Transverse colon (tissue), 4 donors: ENCODE measurements at regions not wholly inside any gene's neighbourhood (a gene's known extent, or its start where the extent isn't known, plus 50 kb on each side); places are given as distances from the start of the nearest gene placed in this dataset.

ENCODE experiments used
- DNase-seq: peaks from one replicate; pipeline ENCODE4 v3.0.0-alpha.2; 2019
- H3K27ac ChIP-seq, 4 donors: fragments of 200-600 bp; sonication (generic); 2 replicates each; pipeline ENCODE4 v1.5.1; 2016 to 2018; ENCODE audit warnings: inconsistent platforms in 4 of 4
- H3K27me3 ChIP-seq: fragments of 200-600 bp; sonication (generic); 2 replicates; pipeline ENCODE4 v1.5.1; 2017; ENCODE audit warnings: inconsistent platforms
- H3K36me3 ChIP-seq, 4 donors: fragments of 200-600 bp; sonication (generic); 2 replicates each; pipeline ENCODE4 v1.5.1; 2017 to 2019; ENCODE audit warnings: inconsistent platforms in 4 of 4
- H3K4me1 ChIP-seq, 4 donors: fragments of 200-600 bp; sonication (generic); 2 replicates each; pipeline ENCODE4 v1.5.1; 2017 to 2020; ENCODE audit warnings: inconsistent platforms in 4 of 4
- H3K4me3 ChIP-seq, 4 donors: fragments of 200-600 bp; sonication (generic); 1 replicate in 1 of 4; 2 replicates in 3 of 4; pipeline versions ENCODE4 v1.5.1 to v1.6.1; 2017 to 2019; ENCODE audit warnings: inconsistent platforms in 4 of 4
- H3K9me3 ChIP-seq, 2 donors: fragments of 200-600 bp; sonication (generic); 2 replicates each; pipeline ENCODE4 v1.5.1; 2017 to 2019; ENCODE audit warnings: inconsistent platforms in 2 of 2
- EP300 ChIP-seq: sonication (generic); formaldehyde crosslinking; IDR thresholded peaks from one replicate; pipeline ENCODE4 v1.6.1; 2017; ENCODE audit warnings: antibody characterized with exemption, low read depth
- POLR2A ChIP-seq: fragments of 450-650 bp; IDR thresholded peaks from one replicate; pipeline ENCODE4 v1.6.1; 2016; ENCODE audit warnings: antibody characterized with exemption, mild to moderate bottlenecking, moderate library complexity
- POLR2AphosphoS5 ChIP-seq, 3 donors: sonication (generic); formaldehyde crosslinking; IDR thresholded peaks; one replicate each; pipeline ENCODE4 v1.6.1; 2016; ENCODE audit warnings: antibody characterized with exemption in 3 of 3
- WGBS, 2 donors: methylation state at CpG; one replicate each; pipeline ENCODE4 v1.1.5; 2018; ENCODE audit warnings: low coverage in 1 of 2; 5-methylcytosine and 5-hydroxymethylcytosine counted together
- in situ Hi-C, 4 donors: fragments of 200-750 bp; cut with MboI; loops; one replicate each; pipeline versions ENCODE4 v1.15.0 to v1.15.1; 2017; ENCODE audit warnings: low sequenced_read_pairs in 3 of 4, low pct_ligation_motif_present in 1 of 4, low pct_unique_long_range_greater_than_20kb in 1 of 4
- intact Hi-C: fragments of 100-400 bp; cut with DNase I; formaldehyde crosslinking; loops from one replicate; pipeline ENCODE4 v1.15.1; 2023; ENCODE audit warnings: low total_unique reads
- TF ChIP-seq, protein P1 (sequence below), 5 experiments: fragments of 200-600 bp in 3 of 5; fragments of 450-650 bp in 2 of 5; sonication (generic) in 3 of 5; IDR thresholded peaks; 1 replicate in 2 of 5; 2 replicates in 3 of 5; pipeline ENCODE4 v1.5.1; 2016 to 2017; ENCODE audit warnings: antibody characterized with exemption in 5 of 5, inconsistent platforms in 3 of 5, mild to moderate bottlenecking in 2 of 5, moderate library complexity in 1 of 5

DNA sequence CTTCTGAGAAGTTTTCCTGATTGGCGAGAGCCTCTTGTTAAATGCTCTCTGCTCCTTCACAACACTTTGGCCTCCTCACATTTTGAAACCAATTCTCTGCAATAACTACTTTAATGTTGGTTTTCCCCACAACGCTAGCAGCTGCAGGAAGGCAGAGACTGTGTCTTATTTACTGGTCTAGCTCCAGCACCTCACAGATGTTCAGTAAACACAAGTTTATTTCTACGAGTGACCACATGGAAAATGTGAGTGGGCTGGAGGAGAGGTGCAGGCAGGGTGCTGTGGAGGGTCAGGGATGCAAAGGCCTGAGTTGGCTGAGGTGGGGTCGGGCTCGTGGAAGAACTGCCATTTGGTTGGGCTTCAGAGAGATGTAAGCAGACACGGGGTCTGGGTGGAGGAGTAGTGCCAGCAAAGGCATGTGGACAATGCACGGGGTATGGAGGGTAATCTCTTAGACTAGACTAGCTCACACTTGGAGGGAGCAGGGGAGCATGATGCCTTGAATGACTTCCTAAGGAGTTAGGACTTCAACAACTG, 117.4 kb upstream of the RTL1 start:
- in situ Hi-C loops = no loop called here
- Histone ChIP-seq H3K27ac (no peak overlapping the region), H3K4me1 (no peaks in the 10 kb centered on the region), H3K4me3 (no peak overlapping the region), H3K9me3 (no peaks in the 10 kb centered on the region), H3K27me3 (no peaks in the 10 kb centered on the region), H3K36me3 (no peaks in the 10 kb centered on the region)
- DNase-seq = peak; percentile 5
- no peak for TF ChIP-seq POLR2A
- TF ChIP-seq, protein P1, sequence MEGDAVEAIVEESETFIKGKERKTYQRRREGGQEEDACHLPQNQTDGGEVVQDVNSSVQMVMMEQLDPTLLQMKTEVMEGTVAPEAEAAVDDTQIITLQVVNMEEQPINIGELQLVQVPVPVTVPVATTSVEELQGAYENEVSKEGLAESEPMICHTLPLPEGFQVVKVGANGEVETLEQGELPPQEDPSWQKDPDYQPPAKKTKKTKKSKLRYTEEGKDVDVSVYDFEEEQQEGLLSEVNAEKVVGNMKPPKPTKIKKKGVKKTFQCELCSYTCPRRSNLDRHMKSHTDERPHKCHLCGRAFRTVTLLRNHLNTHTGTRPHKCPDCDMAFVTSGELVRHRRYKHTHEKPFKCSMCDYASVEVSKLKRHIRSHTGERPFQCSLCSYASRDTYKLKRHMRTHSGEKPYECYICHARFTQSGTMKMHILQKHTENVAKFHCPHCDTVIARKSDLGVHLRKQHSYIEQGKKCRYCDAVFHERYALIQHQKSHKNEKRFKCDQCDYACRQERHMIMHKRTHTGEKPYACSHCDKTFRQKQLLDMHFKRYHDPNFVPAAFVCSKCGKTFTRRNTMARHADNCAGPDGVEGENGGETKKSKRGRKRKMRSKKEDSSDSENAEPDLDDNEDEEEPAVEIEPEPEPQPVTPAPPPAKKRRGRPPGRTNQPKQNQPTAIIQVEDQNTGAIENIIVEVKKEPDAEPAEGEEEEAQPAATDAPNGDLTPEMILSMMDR (IDR thresholded peaks at IDR 0.05) = no peak
- no peak for TF ChIP-seq POLR2AphosphoS5 (IDR thresholded peaks at IDR 0.05)
- no peak for TF ChIP-seq EP300
- intact Hi-C loops = no loop called here
- 81 to 87% methylated on average over 4 to 7 of the region's 7 CpGs for WGBS, 2 donors

DNA sequence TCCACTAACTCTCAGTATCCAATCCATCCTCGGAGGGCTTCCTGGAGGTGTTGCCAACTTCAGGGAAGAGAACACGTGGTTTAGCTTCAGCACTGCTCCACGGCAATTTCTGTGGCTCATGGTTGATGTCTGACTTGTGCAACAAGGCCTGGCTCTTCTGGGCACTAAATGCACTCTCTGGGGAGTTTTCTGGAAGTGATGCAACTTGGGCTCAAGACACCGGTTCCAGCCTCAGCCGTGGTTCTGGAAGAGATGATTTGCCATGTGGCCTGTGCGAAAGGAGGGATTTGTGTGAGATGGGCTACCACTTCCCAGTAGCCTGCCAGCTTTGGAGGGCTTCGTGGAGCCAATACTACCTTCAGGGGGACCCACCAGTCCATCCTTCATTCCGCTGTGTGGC, 118.6 kb upstream of the RTL1 start:
- no peaks in the 10 kb centered on the region for H3K27me3 ChIP-seq
- no peaks in the 10 kb centered on the region for H3K9me3 ChIP-seq
- WGBS, 2 donors = 91 to 100% methylated on average over 1 to 8 of the region's 8 CpGs
- no peaks in the 10 kb centered on the region for H3K36me3 ChIP-seq
- H3K27ac ChIP-seq = no peak overlapping the region
- H3K4me1 ChIP-seq = no peaks in the 10 kb centered on the region
- in situ Hi-C loops = no loop called here
- DNase-seq = no peak
- H3K4me3 ChIP-seq = no peak overlapping the region
- intact Hi-C loops = no loop called here
- TF ChIP-seq, protein P1 (IDR thresholded peaks at IDR 0.05) = no peak
- no peak for TF ChIP-seq POLR2AphosphoS5 (IDR thresholded peaks at IDR 0.05)
- TF ChIP-seq POLR2A = no peak
- no peak for TF ChIP-seq EP300

DNA sequence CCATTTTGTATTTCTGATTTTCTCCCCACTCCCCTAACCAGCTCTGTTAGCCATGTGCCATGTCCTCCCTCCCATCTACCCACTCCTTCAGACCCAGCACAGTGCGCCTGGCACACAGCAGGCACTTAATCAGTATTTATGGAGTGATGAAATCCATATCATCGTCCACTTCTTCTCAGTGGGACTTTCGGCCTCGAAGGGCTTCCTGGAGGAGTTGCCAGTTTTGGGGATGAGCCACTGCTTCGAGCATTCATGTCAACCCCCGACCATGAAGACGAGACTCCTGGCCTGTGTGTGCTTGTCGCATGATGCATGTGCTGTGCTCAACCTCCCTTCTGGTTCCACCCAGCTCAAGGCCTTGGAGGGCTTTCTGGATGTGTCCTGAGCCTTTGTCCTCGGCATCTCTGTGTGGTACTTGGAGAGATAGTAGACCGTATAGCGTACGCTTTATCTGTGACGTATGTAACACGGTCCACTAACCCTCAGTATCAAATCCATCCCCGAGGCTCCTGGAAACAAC, 119.5 kb upstream of the RTL1 start:
- H3K9me3 ChIP-seq = no peaks in the 10 kb centered on the region
- no peak for DNase-seq
- H3K27me3 ChIP-seq = no peaks in the 10 kb centered on the region
- intact Hi-C loops = no loop called here
- WGBS, 2 donors = 17 to 97% methylated on average over 1 to 15 of the region's 15 CpGs
- TF ChIP-seq, protein P1 (IDR thresholded peaks at IDR 0.05) = no peak
- in situ Hi-C loops = no loop called here
- no peaks in the 10 kb centered on the region for H3K36me3 ChIP-seq
- H3K4me3 ChIP-seq = no peak overlapping the region
- no peak overlapping the region for H3K27ac ChIP-seq
- H3K4me1 ChIP-seq = no peaks in the 10 kb centered on the region

DNA sequence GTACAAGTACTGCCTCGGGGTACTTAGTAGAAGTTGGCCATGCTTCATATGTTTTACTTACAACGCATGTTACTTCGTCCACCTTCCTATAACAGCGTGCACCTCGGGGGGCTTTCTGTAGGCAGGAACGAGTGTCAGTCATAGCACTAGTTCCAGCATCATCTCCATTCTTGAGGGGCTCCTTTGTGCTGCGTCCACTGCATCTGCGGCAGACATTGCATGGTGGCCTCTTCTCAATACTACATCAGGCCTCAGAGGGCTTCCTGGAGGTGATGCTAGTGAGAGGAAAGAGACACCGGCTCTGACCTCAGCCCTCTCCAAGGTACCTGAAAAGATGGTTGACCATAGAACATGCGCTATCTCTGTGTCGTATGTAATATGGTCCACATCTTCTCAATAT, 121.2 kb upstream of the RTL1 start:
- H3K36me3 ChIP-seq = no peaks in the 10 kb centered on the region
- no peak overlapping the region for H3K27ac ChIP-seq
- 83% methylated on average over 1 to 11 of the region's 11 CpGs for WGBS, 2 donors
- no peaks in the 10 kb centered on the region for H3K4me1 ChIP-seq
- no peaks in the 10 kb centered on the region for H3K27me3 ChIP-seq
- intact Hi-C loops (no loop called here), in situ Hi-C loops (no loop called here)
- TF ChIP-seq, protein P1 (IDR thresholded peaks at IDR 0.05) = no peak
- TF ChIP-seq POLR2AphosphoS5 (IDR thresholded peaks at IDR 0.05) = no peak
- no peak for TF ChIP-seq POLR2A
- no peak for TF ChIP-seq EP300
- DNase-seq = no peak
- no peaks in the 10 kb centered on the region for H3K9me3 ChIP-seq
- H3K4me3 ChIP-seq = no peak overlapping the region
